ENCODE measurements at regions not wholly inside any gene's neighbourhood (a gene's known extent, or its start where the extent isn't known, plus 50 kb on each side); places are given as distances from the start of the nearest gene placed in this dataset.
"Not testable (repeated sequence)": the region's sequence is repeated elsewhere in the genome, so short reads cannot be mapped to it uniquely, and the experiment has no call there.

- no peak for TF ChIP-seq CTCF (IDR thresholded peaks at IDR 0.05)
- no peak for TF ChIP-seq POLR2AphosphoS5 (IDR thresholded peaks at IDR 0.05)
- no peak for TF ChIP-seq POLR2A (IDR thresholded peaks at IDR 0.05)
- intact Hi-C loops (cut with DNase I; ENCODE audit: low total_unique reads) = no loop called here
- H3K27ac ChIP-seq = peak overlapping the region in 1 of 2 donors; percentile 16
- H3K9me3 ChIP-seq = no peaks in the 10 kb centered on the region
- H3K27me3 ChIP-seq = no peaks in the 10 kb centered on the region
- no peak overlapping the region for H3K4me3 ChIP-seq
- no peaks in the 10 kb centered on the region for H3K36me3 ChIP-seq
- no peaks in the 10 kb centered on the region for H3K4me1 ChIP-seq
- DNase-seq (ENCODE audit: low spot score in 2 of 2) = no peak
Observed at GRCh38 chr7:121530227-121531174, 134.4 kb upstream of the FAM3C start.

GRCh38 chr7:121529003-121529402 lies 132.9 kb upstream of the FAM3C start:
- H3K4me3 ChIP-seq = no peak overlapping the region
- H3K4me1 ChIP-seq = no peaks in the 10 kb centered on the region
- H3K9me3 ChIP-seq = no peaks in the 10 kb centered on the region
- TF ChIP-seq POLR2AphosphoS5 (IDR thresholded peaks at IDR 0.05) (no peak), CTCF (IDR thresholded peaks at IDR 0.05) (no peak), POLR2A (IDR thresholded peaks at IDR 0.05) (no peak)
- intact Hi-C loops (cut with DNase I; ENCODE audit: low total_unique reads) = no loop called here
- no peaks in the 10 kb centered on the region for H3K36me3 ChIP-seq
- DNase-seq (ENCODE audit: low spot score in 2 of 2) = no peak
- no peak overlapping the region for H3K27ac ChIP-seq
- no peaks in the 10 kb centered on the region for H3K27me3 ChIP-seq

GRCh38 chr7:121526210-121526609 lies 130.1 kb upstream of the FAM3C start:
- not testable (repeated sequence) for DNase-seq (ENCODE audit: low spot score in 2 of 2)

GRCh38 chr7:121525155-121525819 lies 129.2 kb upstream of the FAM3C start:
- H3K27ac ChIP-seq = no peak overlapping the region
- H3K36me3 ChIP-seq = no peaks in the 10 kb centered on the region
- H3K4me1 ChIP-seq = no peaks in the 10 kb centered on the region
- H3K9me3 ChIP-seq = no peaks in the 10 kb centered on the region
- no peaks in the 10 kb centered on the region for H3K27me3 ChIP-seq
- H3K4me3 ChIP-seq = no peak overlapping the region
- no peak for DNase-seq (ENCODE audit: low spot score in 2 of 2)
- intact Hi-C loops (cut with DNase I; ENCODE audit: low total_unique reads) = no loop called here
- TF ChIP-seq POLR2AphosphoS5 (IDR thresholded peaks at IDR 0.05) = no peak
- TF ChIP-seq CTCF (IDR thresholded peaks at IDR 0.05) = no peak
- no peak for TF ChIP-seq POLR2A (IDR thresholded peaks at IDR 0.05)

More at GRCh38 chr7:121526210-121526609, 130.1 kb upstream of the FAM3C start:
- H3K9me3 ChIP-seq; H3K36me3 ChIP-seq; H3K4me1 ChIP-seq; intact Hi-C loops (cut with DNase I; ENCODE audit: low total_unique reads); H3K27me3 ChIP-seq; H3K4me3 ChIP-seq; H3K27ac ChIP-seq: not testable (repeated sequence)

GRCh38 chr7:121521711-121522400 lies 125.7 kb upstream of the FAM3C start:
- Histone ChIP-seq H3K4me3 (no peak overlapping the region), H3K9me3 (no peaks in the 10 kb centered on the region), H3K27me3 (no peaks in the 10 kb centered on the region), H3K27ac (no peak overlapping the region), H3K36me3 (no peaks in the 10 kb centered on the region), H3K4me1 (no peaks in the 10 kb centered on the region)
- DNase-seq (ENCODE audit: low spot score in 2 of 2) = no peak
- intact Hi-C loops (cut with DNase I; ENCODE audit: low total_unique reads) = no loop called here
- TF ChIP-seq POLR2A (IDR thresholded peaks at IDR 0.05) = no peak
- TF ChIP-seq POLR2AphosphoS5 (IDR thresholded peaks at IDR 0.05) = no peak
- TF ChIP-seq CTCF (IDR thresholded peaks at IDR 0.05) = no peak

Measured in breast epithelium (tissue), 4 donors.